ENCODE measurements at regions not wholly inside any gene's neighbourhood (a gene's known extent, or its start where the extent isn't known, plus 50 kb on each side); places are given as distances from the start of the nearest gene placed in this dataset.

GRCh38 chr2:66212749-66213148, 222.2 kb upstream of the MEIS1 start:
- no TSS peak for BruUV-seq (replicated peaks)
- Histone ChIP-seq H4K20me1 (ENCODE audit: insufficient read depth, low read length) (no peaks in the 10 kb centered on the region), H3K4me2 (ENCODE audit: low read depth, low read length) (no peak overlapping the region), H3K79me2 (ENCODE audit: insufficient read depth, low read length) (no peaks in the 10 kb centered on the region), H3K9ac (ENCODE audit: insufficient read depth, low read depth, low read length) (no peak overlapping the region), H3K27ac (ENCODE audit: extremely low read length, insufficient read depth, low read length) (no peak overlapping the region), H3K4me1 (ENCODE audit: insufficient read depth, low read length) (no peaks in the 10 kb centered on the region), H3K9me3 (ENCODE audit: low read length) (no peaks in the 10 kb centered on the region), H3K36me3 (replicated peaks in 1 of 2; ENCODE audit: control insufficient read depth in 1 of 2, insufficient read depth in 2 of 2, low read length in 2 of 2) (no peaks in the 10 kb centered on the region), H2AFZ (ENCODE audit: low read length) (no peak overlapping the region), H3K4me3 (replicated peaks in 1 of 3; ENCODE audit: insufficient read depth in 1 of 3, low read depth in 2 of 3, low read length in 3 of 3) (no peak overlapping the region), H3K27me3 (ENCODE audit: control insufficient read depth in 1 of 2, insufficient read depth in 2 of 2, low read length in 2 of 2) (no peaks in the 10 kb centered on the region)
- DNase-seq (ENCODE audit: low spot score) (no peak), ATAC-seq (no peak), FAIRE-seq (no peak)
- 8% methylated on average over 3 of the region's 3 CpGs for WGBS (ENCODE audit: low lambda C conversion rate)
- intact Hi-C loops (cut with micrococcal nuclease; ENCODE audit: unreplicated experiment) (no loop called here), in situ Hi-C loops (cut with HindIII; ENCODE audit: extremely low pct_ligation_motif_present, low pct_unique_long_range_greater_than_20kb) (no loop called here)
- ChIA-PET CTCF (ENCODE audit: low intra/inter-chr PET ratio, low total read pairs) (no interaction called here), POLR2A (no interaction called here)
- no peak for TF ChIP-seq CENPBD1 (CRISPR knock-in tag; IDR thresholded peaks at IDR 0.05; ENCODE audit: borderline replicate concordance, low read depth)

- no peaks in the 10 kb centered on the region for H3K9me3 ChIP-seq (ENCODE audit: low read length)
- H3K36me3 ChIP-seq (replicated peaks in 1 of 2; ENCODE audit: control insufficient read depth in 1 of 2, insufficient read depth in 2 of 2, low read length in 2 of 2), result no peaks in the 10 kb centered on the region
- H4K20me1 ChIP-seq (ENCODE audit: insufficient read depth, low read length), result no peaks in the 10 kb centered on the region
- in situ Hi-C loops (cut with HindIII; ENCODE audit: extremely low pct_ligation_motif_present, low pct_unique_long_range_greater_than_20kb), result no loop called here
- H3K79me2 ChIP-seq (ENCODE audit: insufficient read depth, low read length), result no peaks in the 10 kb centered on the region
- ATAC-seq (no peak), FAIRE-seq (no peak), DNase-seq (ENCODE audit: low spot score) (no peak)
- intact Hi-C loops (cut with micrococcal nuclease; ENCODE audit: unreplicated experiment), result no loop called here
- no peak overlapping the region for H3K27ac ChIP-seq (ENCODE audit: extremely low read length, insufficient read depth, low read length)
- ChIA-PET POLR2A (no interaction called here), CTCF (ENCODE audit: low intra/inter-chr PET ratio, low total read pairs) (no interaction called here)
- H3K4me2 ChIP-seq (ENCODE audit: low read depth, low read length), result no peak overlapping the region
- H3K27me3 ChIP-seq (ENCODE audit: control insufficient read depth in 1 of 2, insufficient read depth in 2 of 2, low read length in 2 of 2), result no peaks in the 10 kb centered on the region; a peak in 1 of 5 replicates
- TF ChIP-seq CBX1 (IDR thresholded peaks at IDR 0.05; ENCODE audit: low read depth) (no peak), KLF13 (CRISPR knock-in tag; IDR thresholded peaks at IDR 0.05) (no peak), IRF2 (CRISPR knock-in tag; IDR thresholded peaks at IDR 0.05) (no peak), ATF3 (CRISPR knock-in tag; IDR thresholded peaks at IDR 0.05) (no peak), REXO4 (CRISPR knock-in tag; IDR thresholded peaks at IDR 0.05; ENCODE audit: borderline replicate concordance) (no peak), CERS6 (CRISPR knock-in tag; IDR thresholded peaks at IDR 0.05) (no peak)
- no peak overlapping the region for H2AFZ ChIP-seq (ENCODE audit: low read length)
- WGBS (ENCODE audit: low lambda C conversion rate), result 2% methylated on average over 2 of the region's 2 CpGs
- BruUV-seq (replicated peaks), result no TSS peak
- no peaks in the 10 kb centered on the region for H3K4me1 ChIP-seq (ENCODE audit: insufficient read depth, low read length)
- no peak overlapping the region for H3K9ac ChIP-seq (ENCODE audit: insufficient read depth, low read depth, low read length)
- no peak overlapping the region for H3K4me3 ChIP-seq (replicated peaks in 1 of 3; ENCODE audit: insufficient read depth in 1 of 3, low read depth in 2 of 3, low read length in 3 of 3)
Measured at GRCh38 chr2:66202586-66202985, 232.3 kb upstream of the MEIS1 start.
